Activated effector memory CD4-positive, alpha-beta T cell treated with anti-CD3 and anti-CD28 coated beads, Interleukin-2, amount 50 U/mL, for 16 hours (primary cell): ENCODE measurements at regions not wholly inside any gene's neighbourhood (a gene's known extent, or its start where the extent isn't known, plus 50 kb on each side); places are given as distances from the start of the nearest gene placed in this dataset.

Experiments used
- DNase-seq: peaks from one replicate; pipeline ENCODE4 v3.0.0-alpha.2; 2020

DNA sequence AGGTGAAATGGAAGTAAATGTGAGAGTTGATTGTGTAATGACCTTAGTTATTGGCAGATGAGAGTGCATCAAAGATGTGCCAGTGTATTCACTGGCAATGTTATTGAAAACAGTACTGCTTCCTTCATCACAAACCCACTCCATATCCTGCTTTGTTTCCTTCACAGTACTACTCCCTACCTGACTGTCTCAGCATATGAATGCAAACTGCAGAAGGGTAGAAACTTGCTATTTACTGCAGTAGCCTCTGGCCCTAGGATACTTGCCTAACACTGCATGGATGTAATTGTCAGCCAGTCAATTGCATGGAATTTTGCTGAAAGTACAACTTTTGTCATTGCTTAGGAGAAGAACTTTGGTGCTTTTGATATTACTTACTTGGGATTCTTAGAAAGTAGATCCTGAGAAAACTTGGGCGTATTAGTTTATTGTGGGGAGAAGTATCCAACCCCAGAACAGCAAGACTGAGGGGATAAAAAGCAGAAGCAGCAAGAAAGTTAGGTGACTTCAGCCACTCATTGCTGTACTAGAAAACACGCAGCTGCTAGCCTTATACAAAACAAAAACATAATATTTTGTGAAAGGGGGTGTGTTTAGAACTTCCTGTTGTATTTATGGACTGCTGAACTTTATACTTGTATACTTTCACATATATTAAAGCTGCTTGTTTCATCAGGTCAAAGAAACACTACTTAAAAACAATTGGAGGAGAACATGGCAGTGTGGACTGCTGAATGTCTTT lies 219.0 kb downstream of the CCNG2 start:
- no peak for DNase-seq

DNA sequence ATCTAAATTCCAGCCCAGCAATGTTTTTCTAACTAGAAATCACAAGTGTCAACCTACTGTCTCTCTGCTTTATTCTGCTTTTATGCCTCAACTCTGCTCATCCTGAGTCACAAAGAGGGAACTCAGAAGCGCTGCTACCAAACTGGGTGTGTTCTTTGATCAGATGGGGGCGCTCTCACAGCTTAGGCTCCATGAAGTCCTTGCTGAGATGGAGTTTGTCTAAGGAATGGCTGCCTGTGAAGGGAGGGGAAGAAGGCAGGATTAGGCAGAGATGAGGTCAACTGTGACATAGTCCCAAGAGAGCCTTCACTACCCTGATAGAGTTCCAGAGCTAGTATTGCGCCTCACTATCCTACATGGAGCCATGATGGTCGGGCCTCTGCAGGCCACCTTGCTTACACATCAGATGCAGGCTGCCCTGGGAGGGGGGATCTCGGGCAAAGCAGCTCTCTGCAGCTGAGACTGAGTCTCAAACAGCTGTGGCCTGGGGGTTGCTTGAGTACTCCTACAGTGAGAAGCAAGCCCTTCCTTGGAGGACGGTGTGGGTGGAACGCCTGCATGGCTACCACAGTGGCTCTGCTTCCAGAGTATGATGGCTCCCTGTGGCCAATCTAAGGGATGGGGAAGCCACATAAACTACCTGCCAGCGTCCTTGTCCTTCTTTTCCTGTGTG lies 219.9 kb downstream of the CCNG2 start:
- DNase-seq = no peak

DNA sequence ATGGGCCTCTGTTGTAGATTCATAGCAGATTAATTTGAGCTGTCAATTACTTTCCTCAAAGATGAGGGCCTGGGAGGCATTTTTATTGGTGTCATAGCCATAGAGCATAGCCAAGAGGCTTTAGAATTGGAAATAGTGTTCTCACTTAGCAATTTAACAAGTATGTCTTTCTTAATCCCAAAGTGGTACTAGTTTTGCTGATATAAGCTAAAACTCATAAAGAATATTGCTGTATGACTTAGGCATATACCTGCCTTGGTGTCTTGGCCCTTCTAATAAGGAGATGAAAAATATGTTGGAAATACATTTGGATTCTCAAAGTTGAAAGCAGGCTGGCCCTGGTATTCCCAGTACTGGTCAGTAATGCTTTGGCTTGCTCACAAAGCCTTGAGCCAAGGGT lies 221.5 kb upstream of the CXCL13 start:
- no peak for DNase-seq

DNA sequence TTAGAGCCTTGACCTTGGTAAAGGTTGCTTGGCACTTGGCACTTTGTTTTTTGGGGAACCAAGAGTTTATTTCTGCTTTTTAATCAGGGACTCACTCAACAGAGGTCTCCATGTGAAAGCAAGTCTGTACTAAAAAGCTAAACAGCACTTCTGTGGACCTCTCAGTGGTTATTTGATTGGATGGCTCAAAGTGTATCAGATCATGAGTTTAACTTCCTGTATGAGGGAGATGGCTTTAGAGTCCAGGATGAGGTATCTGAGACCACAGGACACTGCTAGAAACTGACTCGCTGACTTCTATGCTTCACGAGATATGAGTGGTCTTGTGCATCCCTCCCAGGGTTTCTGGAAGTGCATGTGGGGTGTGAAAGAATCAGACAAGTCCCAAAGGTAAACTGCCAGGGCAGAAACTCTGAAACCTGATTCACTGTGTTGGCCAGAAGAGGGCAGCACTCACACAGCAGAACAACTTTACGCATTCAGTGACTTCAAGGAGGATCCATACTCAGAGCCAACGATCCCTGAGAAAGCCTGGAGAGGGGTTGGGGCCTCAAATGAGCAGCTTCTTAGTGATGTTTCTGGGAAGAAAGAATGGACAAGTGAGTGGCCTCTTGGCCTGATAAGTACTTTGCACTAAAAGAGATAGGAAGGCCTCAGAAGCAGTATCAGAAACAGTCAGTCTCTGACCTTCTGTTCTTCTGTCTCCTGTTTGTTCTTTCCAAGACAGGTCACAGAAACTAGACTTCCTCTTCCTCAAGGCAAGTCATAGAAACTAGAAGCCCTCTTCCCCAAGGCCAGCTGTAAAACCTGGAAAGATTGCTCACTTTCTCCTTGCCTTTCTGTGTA lies 220.3 kb upstream of the CXCL13 start:
- DNase-seq = peak; percentile 77

DNA sequence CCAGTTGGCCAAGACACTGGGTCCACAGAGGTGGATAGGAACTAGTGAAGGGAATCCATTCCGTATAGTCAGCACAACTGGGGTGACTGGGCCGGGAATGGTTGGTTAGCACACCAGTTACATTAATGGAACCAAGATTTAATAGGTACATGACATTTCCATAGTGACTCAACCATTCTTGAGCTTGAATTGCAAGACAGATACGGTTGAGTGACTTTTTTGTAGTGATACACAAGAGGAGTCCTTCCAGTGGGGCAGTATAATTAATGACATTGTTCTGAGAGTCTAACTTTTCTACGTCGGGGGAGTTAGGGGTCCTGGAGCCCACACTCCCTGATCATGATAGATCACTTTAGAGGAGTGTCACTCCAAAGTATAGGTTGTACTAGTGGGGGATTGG lies 211.6 kb upstream of the CXCL13 start:
- DNase-seq = no peak

DNA sequence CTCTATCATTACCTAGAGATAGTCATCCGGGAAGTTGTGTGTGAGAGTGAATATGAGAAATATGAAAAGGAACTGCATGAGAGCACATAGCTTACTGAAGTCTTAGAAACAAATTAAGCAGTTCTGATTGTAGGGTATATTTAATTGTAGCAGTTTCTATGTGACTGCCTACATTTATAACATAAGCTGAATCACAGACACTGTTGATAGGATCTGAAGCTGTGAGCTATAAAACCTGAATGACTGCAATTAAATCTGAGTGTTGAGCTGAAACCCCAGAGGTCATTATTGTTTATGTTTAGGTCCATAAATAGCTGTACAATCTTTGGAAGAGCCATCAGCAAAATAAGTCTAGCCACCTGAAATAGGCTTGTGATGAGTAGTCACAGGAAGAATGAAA lies 210.1 kb upstream of the CXCL13 start:
- DNase-seq = no peak

DNA sequence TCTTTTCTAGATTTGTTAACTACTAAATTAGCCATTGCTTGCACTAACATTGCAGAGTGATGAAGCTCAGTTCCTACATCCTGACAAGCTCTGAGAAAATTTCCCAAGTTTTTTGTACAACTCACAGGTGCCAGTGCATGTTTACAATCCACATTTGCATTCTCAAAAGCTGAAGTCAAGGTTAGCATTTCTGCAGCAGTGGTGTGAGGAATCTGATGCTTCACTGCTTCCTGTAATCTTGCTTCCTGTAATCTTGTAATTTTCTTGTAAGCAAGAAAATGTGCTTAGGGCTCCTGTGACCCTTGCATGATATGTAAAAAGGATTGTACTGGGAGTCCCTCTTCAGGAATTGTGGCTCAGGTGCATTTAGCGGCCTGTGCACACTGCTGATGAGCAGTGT lies 207.4 kb upstream of the CXCL13 start:
- no peak for DNase-seq

DNA sequence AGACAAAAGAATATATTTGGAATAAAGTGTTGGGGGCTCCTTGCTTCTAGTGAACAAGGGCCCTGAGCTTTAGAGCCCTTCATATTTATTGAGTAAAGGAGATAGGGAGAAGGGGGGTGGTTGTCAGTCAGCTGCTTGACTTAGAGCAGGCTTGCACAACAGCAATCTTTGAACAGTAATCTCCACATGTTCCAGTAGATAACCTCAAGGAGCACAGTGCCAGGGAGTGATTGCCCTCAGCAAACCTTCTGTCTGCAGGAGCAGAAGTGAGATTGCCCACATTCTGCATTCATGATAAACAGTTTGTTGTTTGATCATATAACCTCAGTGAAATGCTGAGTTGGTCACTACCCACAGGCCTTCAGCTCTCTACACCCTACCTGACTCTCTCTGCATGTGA lies 205.8 kb upstream of the CXCL13 start:
- no peak for DNase-seq

DNA sequence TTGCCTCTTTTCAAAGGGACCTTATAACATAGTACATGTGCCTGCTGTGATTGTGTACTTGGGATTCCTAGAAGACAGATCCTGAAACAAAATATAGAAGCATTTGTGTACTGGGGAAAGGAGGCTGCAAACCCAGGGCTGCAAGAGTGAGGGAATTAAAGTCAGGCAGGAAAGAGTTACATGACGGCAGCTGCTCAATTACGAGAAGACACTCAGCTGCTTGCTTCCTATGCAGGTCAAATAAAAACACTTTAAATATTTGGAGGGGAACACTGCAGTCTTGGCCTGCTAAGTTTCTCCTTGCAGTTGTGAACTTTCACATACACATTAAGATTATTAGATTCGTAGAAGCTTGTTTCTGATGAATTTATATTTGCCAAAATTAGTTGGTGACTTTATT lies 191.9 kb upstream of the CXCL13 start:
- DNase-seq = no peak

DNA sequence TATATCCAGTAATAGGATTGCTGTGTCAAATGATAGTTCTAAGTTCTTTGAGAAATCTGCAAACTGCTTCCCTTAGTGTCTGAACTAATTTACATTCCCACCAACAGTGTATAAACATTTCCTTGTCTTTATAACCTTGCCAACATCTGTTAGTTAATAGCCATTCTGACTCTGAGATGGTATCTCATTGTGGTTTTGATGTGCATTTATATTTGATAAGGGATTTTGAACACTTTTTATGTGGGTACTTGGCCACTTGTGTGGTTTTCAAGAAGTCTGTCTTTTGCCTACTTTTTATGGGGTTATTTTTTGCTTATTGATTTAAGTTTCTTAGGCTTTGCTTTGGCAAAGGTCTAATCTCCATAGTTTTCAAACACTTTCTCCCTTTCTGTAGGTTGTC lies 189.9 kb upstream of the CXCL13 start:
- no peak for DNase-seq

DNA sequence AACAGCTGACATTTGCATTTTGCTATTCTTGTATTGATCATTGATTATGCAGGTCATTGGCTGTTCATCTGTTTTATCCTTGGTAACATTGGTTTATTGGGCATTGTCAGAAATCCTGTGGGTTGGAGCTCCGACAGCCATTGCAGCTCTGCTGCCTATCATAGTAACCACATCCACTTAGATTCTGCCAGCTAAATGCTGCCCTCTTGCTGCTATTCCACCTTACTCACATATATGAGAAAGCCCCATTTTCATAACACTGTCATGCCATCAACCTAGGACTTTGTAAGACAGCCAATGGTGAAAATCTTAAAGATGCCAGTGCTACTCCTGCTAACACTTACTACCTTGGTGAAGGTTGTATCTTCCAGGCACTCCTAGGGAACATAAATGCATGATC lies 187.3 kb upstream of the CXCL13 start:
- DNase-seq = no peak

DNA sequence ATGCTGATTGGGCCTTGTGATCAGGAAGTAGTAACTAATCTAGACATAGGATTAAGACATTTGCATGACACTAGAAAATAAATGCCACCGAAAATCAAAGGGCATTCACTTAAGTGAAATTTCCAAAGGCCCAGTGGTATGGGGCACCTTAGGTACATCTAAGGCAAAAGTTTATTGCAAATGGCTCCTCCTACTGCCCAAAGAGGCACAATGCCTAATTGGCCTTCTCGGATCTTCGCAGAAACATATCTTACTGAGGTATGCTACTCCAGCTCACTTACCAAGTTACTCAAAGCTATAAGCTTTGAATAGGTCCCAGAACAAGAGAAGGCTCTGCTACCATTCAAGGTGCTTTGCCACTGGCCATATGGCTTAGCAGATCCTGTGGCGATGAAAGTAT lies 174.8 kb upstream of the CXCL13 start:
- no peak for DNase-seq

DNA sequence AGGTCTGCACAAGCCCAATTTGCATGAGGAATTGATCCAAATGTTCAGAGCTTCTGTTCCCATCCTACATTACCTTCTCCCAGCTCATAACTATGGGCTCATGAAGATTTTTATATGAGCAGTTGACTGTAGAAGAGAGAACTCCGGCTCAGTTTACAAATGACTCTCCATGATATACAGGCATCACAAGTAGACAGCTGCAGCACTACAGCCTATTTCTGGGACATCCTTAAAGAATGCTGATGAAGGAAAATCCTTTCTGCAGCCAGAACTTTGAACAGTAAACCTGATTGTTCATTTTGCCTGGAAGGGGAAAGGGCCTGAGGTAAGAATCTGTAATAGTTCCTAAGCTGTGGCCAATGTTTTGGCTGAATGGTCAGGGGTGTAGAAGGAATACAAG lies 174.1 kb upstream of the CXCL13 start:
- DNase-seq = no peak

DNA sequence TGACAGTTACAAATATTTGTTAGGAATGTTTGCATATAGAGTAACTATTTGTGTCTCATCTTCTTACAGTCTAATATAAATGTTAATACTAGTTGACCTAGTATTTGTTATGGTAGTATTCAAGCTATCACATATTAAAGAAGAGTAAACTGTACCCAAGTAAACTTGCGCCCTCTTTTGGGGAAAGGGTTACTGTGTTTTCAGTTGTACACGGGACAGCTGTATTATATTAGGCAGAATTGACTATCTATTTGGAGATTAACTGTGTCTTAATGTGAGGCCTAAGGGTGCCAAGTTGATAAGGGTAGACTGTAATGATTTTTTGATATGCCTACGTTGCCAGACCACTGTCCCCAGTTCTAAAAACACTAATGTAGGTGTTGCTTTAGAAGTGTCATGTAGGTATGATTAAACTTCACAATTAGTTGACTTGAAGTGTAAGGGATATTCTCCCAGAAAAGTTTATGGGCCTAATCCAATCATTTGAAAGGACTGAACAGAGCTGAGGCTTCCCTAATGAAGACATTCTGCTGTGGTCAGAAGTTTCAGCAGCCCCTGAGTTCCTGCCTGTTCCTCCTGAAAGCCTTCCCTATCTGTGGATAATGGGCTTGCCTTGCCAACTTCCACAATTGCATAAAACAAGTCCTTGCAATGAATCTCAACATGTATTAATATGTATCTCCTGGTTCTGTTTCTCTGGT lies 172.8 kb upstream of the CXCL13 start:
- no peak for DNase-seq

DNA sequence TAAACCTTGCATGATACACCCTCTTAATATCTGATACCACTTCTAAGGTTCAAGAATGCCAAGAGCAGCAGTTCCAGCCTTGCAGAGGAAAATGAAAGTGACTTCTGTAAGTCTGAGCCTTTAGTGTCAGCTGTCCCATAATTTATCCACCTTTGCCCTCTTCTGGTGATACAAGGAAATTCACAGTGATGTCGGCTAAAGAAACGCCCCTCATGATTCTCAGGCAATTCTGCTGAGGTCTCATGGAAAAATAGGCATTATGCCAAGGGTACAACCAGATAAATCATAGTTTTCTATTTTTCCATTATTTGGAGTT lies 172.2 kb upstream of the CXCL13 start:
- no peak for DNase-seq

DNA sequence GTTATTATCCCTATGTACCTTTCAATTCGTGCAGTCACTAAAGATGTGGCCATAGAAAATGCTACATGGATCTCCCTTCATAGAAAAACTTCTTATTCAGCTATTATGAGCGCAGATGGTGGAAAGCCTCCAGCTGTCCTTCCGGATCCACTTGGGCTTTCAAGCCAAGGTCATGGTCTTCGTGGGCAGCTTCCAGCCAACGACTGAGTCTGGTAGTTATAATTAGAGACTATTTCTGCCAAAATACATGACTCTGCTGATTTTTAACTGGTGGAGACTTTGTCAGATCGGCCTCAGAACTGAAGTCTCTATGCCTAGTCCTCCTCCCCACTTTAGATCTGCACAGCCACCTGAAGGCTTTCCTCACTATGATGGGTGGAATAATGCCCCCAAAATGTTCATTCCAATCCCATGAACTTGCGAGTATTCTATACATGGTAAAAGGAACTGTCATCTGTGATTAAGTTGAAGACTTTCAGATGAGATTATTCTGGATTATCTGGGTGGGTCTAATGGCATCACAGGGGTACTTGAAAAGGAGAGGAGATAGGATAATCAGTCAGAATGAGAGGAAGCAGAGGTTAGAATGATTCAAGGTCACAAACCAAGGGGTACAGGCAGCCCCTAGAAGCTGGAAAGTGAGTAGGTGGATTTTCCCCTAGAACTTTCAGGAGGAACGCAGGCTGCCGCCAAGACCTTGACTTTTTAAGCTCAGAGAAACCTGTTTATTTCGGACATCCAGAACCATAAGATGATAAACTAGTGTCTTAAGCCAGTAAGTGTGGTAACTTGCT lies 171.1 kb upstream of the CXCL13 start:
- DNase-seq = no peak

DNA sequence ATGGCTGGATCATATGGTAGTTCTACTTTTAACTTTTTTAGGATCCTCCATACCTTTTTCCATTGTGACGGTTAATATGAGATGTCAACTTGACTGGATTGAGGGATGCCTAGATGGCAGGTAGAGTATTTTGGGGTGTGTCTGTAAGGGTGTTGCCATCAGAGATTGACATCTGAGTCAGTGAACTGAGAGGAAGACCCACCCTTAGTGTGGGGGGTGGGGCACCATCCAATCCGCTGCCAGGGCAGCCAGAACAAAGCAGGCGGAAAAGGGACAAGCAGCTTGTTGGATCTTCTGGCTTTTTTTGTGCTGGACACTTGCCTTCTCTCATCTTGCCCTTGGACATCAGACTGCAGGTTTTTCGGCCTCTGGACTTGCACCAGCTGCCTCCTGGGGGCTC lies 168.5 kb upstream of the CXCL13 start:
- no peak for DNase-seq

DNA sequence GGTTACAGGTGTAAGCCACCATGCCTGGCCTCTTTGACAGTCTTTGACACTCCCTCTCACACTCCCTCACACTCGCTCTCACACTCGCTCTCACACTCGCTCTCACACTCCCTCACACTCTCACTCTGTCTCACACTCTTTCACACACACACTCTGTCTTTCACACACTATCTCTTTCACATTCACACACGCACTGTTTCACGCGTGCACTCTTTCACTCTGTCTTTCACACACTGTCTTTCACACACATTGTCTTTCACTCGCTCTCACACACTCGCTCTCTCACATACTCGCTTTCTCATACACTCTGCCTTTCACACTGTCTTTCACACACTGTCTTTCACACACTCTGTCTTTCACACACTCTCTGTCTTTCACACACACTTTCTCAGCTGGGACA lies 167.1 kb upstream of the CXCL13 start:
- no peak for DNase-seq

DNA sequence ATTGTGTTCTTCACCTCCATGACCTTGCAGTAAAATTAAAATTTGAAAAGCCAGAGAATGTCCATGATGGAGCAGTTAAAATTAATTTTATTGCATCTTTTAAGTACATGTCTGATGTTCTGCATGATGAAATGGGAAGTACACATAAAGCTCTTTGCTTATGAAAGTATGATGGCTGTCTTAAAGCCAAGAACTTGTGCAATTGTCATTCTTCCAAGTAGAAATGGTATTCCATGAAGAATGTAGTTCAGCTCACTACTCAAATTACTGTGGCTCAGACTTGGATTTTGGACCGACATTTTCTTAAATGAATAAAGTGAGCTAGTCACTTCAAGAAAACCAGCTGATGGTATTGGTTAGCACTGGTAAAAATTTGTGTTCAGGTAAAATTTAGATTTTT lies 161.7 kb upstream of the CXCL13 start:
- DNase-seq = no peak

DNA sequence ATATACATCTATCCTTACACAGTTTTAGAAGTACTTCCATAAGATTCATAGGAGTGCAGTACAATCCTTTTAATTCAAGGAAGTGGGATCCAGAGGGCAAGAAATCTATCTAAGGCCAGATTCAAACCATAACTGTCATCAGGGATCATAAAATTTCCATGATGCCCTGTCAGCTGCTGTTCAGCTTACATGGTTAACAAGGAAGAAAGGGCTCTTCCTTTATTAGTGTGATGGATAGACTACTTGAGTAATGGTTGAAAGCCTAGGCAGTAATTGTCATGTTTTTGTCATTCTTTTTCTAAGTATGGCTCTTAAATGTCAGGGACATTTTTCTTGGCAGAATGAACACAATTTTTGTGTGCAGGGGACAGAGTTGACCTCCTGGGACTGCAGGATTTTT lies 159.8 kb upstream of the CXCL13 start:
- DNase-seq = no peak

DNA sequence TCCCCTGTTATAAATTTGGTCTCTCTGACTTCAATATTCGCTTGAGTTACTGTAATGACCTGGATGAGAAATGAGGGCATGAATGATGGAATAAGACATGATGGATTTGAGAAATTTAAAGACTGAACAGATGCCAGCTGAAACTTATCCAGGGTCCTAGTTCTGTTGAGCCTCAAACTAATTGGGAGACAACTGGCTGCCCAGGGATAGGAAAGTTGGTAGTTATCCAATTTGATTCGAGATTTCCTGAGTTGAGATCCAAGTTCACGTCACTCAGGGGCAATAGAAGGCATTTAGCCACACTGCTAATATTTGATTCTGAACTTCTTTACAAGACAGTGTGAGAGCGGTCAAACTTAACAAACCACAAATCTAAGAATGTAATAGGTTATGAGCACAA lies 159.0 kb upstream of the CXCL13 start:
- DNase-seq = no peak

DNA sequence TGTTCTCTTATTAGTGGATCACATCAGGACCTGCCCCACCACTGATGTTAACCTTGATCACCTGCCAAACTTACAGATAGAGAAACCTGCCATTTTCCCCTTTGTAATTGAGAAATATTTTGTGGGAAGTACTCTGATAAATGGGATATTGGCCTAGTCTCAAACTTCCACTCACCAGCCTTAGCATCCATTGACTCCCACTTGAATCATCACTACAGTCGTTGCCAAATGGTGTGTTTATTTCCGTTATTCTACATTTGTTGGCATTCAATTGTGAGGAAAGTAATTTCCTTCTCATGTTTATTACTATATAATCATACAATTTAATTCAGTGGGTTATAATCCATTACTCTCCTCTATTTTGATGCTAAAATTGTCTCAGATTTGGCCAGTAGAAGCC lies 156.4 kb upstream of the CXCL13 start:
- DNase-seq = no peak

DNA sequence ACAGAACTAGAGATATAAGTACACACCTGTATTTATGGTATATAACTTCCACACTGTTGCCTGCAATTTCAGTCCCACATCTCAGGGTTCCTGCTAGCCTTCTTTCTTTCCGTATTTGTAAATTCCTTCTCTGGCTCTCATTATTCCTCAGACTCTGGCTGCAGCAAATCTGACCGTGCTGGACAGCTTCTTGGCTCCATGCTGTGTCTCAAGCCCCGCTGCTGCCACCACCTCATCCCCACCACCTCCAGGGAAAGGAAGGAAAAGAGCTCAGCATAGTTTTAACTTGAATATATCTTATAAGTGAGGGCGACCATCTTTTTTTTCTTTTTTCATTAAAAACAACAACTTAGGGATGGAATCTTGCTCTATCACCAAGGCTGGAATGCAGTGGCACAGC lies 155.6 kb upstream of the CXCL13 start:
- no peak for DNase-seq
